ENCODE measurements at regions not wholly inside any gene's neighbourhood (a gene's known extent, or its start where the extent isn't known, plus 50 kb on each side); places are given as distances from the start of the nearest gene placed in this dataset.

GRCh38 chr21:38905752-38906151 lies 100.0 kb downstream of the ETS2 start:
- Histone ChIP-seq H2BK120ac (ENCODE audit: low read depth, low read length) (no peak overlapping the region), H2BK20ac (ENCODE audit: low read depth, low read length) (no peak overlapping the region), H3K9me1 (ENCODE audit: insufficient read depth, low read length) (peaks cover 5% of the 10 kb centered on the region; the same call in 1 of the 2 replicates), H3K79me1 (ENCODE audit: low read depth in 1 of 2, low read length in 2 of 2) (no peaks in the 10 kb centered on the region), H3K27ac (ENCODE audit: insufficient read depth, low read length) (no peak overlapping the region), H4K5ac (ENCODE audit: low read depth, low read length) (no peak overlapping the region), H3K36me3 (ENCODE audit: control insufficient read depth, insufficient read depth, low read length) (no peaks in the 10 kb centered on the region), H4K20me1 (ENCODE audit: insufficient read depth, low read length) (no peaks in the 10 kb centered on the region), H3K27me3 (ENCODE audit: control insufficient read depth, insufficient read depth, low read length) (no peaks in the 10 kb centered on the region; the same call in 1 of the 2 replicates), H3K56ac (ENCODE audit: extremely low read depth, insufficient read depth, low read length) (no peak overlapping the region), H2BK15ac (ENCODE audit: low read depth, low read length) (no peak overlapping the region), H3K9me3 (ENCODE audit: control insufficient read depth, insufficient read depth, low read length) (no peaks in the 10 kb centered on the region), H4K8ac (ENCODE audit: low read depth in 2 of 2, low read length in 2 of 2) (no peak overlapping the region), H3K4me3 (ENCODE audit: insufficient read depth, low read depth, low read length) (no peak overlapping the region), H2AK9ac (replicated peaks; ENCODE audit: low read depth, low read length, poor library complexity) (no peak overlapping the region), H3K9ac (ENCODE audit: low read depth, low read length) (no peak overlapping the region), H3K23ac (ENCODE audit: low read depth, low read length) (no peak overlapping the region), H3K18ac (ENCODE audit: low read depth, low read length) (no peak overlapping the region), H3K14ac (replicated peaks; ENCODE audit: low read depth, low read length) (no peak overlapping the region), H4K91ac (ENCODE audit: insufficient read depth, low read depth, low read length) (peak overlapping the region; percentile 21; the same call in 1 of the 2 replicates), H3K4me1 (ENCODE audit: control insufficient read depth, insufficient read depth, low read length) (peaks cover 7% of the 10 kb centered on the region; the same call in 1 of the 2 replicates), H2AK5ac (ENCODE audit: low read depth, low read length) (no peak overlapping the region), H3K4ac (ENCODE audit: low read depth, low read length) (no peak overlapping the region), H2AFZ (replicated peaks; ENCODE audit: low read length, poor library complexity) (no peak overlapping the region), H2BK5ac (ENCODE audit: low read depth, low read length, poor library complexity, severe bottlenecking) (no peak overlapping the region), H3K4me2 (ENCODE audit: low read depth, low read length) (no peak overlapping the region)
- in situ Hi-C loops (cut with MboI; ENCODE audit: low sequenced_read_pairs): no loop called here
- BruUV-seq (replicated peaks): no TSS peak
- dilution Hi-C loops (cut with HindIII; ENCODE audit: low sequenced_read_pairs, unreplicated experiment): no loop called here
- no CpG with 5 or more reads among the region's 8 CpGs for WGBS, 2 experiments (ENCODE audit: extremely low coverage in 2 of 2, insufficient read length in 1 of 2)
- ChIA-PET CTCF (no interaction called here), POLR2A (ENCODE audit: unreplicated experiment) (no interaction called here)
- no peak for DNase-seq
- intact Hi-C loops (cut with micrococcal nuclease): no loop called here
- TF ChIP-seq SMC3 (IDR thresholded peaks at IDR 0.05; ENCODE audit: low read depth, low read length): no peak
- TF ChIP-seq CHD1 (IDR thresholded peaks at IDR 0.05; ENCODE audit: low read depth, low read length): no peak
- TF ChIP-seq MAZ (IDR thresholded peaks at IDR 0.05; ENCODE audit: borderline replicate concordance, low read depth, low read length): no peak
- no peak for TF ChIP-seq MXI1 (IDR thresholded peaks at IDR 0.05; ENCODE audit: borderline replicate concordance, low read depth, low read length)
- TF ChIP-seq POLR2A (IDR thresholded peaks at IDR 0.05; ENCODE audit: low read depth, low read length): no peak
- no peak for TF ChIP-seq FOS (IDR thresholded peaks at IDR 0.05; ENCODE audit: low read depth, low read length)
- TF ChIP-seq BHLHE40 (IDR thresholded peaks at IDR 0.05; ENCODE audit: low read depth, low read length): no peak
- no peak for TF ChIP-seq CTCF (conservative IDR thresholded peaks at IDR 0.05; ENCODE audit: low read depth, low read length)
- TF ChIP-seq ELK1 (IDR thresholded peaks at IDR 0.05; ENCODE audit: borderline replicate concordance, low read depth, low read length): no peak
- TF ChIP-seq RCOR1 (IDR thresholded peaks at IDR 0.05; ENCODE audit: insufficient replicate concordance, low read length): no peak
- TF ChIP-seq RFX5 (IDR thresholded peaks at IDR 0.05; ENCODE audit: low read depth, low read length): no peak
- no peak for TF ChIP-seq CEBPB (IDR thresholded peaks at IDR 0.05; ENCODE audit: low read depth, low read length)
- no peak for TF ChIP-seq RAD21 (IDR thresholded peaks at IDR 0.05; ENCODE audit: low read length)
- TF ChIP-seq MAFK (IDR thresholded peaks at IDR 0.05; ENCODE audit: low read depth, low read length): no peak
- TF ChIP-seq USF2 (IDR thresholded peaks at IDR 0.05; ENCODE audit: low read depth, low read length): no peak
- no peak for TF ChIP-seq NFE2L2 (IDR thresholded peaks at IDR 0.05; ENCODE audit: low read depth, low read length)
- ATAC-seq (ENCODE audit: low read depth): no peak
